ENCODE measurements at regions not wholly inside any gene's neighbourhood (a gene's known extent, or its start where the extent isn't known, plus 50 kb on each side); places are given as distances from the start of the nearest gene placed in this dataset.

DNA sequence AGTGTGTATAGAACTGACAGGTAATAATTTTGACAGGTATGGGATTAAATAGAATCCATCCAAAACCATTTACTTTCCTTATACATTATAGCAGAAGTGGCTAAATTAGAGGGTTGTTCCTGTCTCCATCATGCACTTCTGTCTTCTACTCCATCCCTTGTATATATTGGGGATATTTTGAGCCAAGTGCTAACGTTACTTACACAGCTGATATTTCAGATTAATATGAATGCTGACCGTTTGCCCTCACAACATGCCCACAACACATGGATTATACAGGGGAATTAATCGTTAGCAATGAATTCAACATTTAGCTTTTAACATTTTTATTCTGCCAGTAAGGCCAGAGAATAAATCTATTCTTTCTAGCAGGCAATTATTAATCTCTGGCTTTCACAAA lies 1125.0 kb upstream of the FAM98A start:
- CTCF ChIA-PET = no interaction called here
- Mint-ChIP-seq H3K36me3 (0 out of 2 replicates have a peak, but pooled peaks cover 3% of the 10 kb centered on the region), H3K4me1 (peaks cover 9% of the 10 kb centered on the region), H3K27me3 (ENCODE audit: low read depth) (no peaks in the 10 kb centered on the region), H3K4me3 (no peak overlapping the region), H3K9me3 (peaks cover 6% of the 10 kb centered on the region), H3K27ac (no peak overlapping the region)
- no peak for ATAC-seq
- POLR2A ChIA-PET = interaction anchor here (0.8 kb wide), 1 partner anchor 9 kb away, joined by 3 read pairs; no protein-coding TSS in a partner anchor
- TF ChIP-seq GTF2I (CRISPR knock-in tag; conservative IDR thresholded peaks at IDR 0.05) (no peak), JUN (CRISPR knock-in tag; IDR thresholded peaks at IDR 0.05) (no peak), ZNF263 (CRISPR knock-in tag; IDR thresholded peaks at IDR 0.05; ENCODE audit: low read depth) (no peak), SMAD3 (CRISPR knock-in tag; IDR thresholded peaks at IDR 0.05; ENCODE audit: borderline replicate concordance) (no peak)
- DNase-seq (ENCODE audit: low spot score) = no peak

DNA sequence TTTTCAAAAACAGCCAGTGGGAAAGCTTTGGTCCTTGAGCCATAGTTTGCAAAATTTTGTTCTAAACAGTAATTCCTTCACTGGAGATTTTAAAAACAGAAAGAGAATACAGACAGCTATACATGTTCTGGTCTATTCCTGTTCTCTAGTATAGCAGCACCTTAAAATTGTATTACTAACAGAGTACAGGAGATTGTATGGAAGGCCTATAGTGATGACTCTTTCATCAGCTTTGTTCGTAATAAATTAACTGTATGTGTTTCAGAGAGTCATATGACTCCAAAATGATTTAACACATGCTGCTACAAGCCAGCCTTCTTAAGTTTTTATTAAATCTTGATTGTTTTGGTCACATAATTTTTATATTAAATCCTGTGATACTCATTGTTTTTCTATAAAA lies 1124.6 kb upstream of the FAM98A start:
- Mint-ChIP-seq H3K4me1 (peaks cover 13% of the 10 kb centered on the region), H3K27me3 (ENCODE audit: low read depth) (no peaks in the 10 kb centered on the region), H3K4me3 (no peak overlapping the region), H3K9me3 (peaks cover 10% of the 10 kb centered on the region), H3K36me3 (0 out of 2 replicates have a peak, but pooled peaks cover 5% of the 10 kb centered on the region), H3K27ac (no peak overlapping the region)
- TF ChIP-seq GTF2I (CRISPR knock-in tag; conservative IDR thresholded peaks at IDR 0.05) (no peak), GABPB1 (CRISPR knock-in tag; IDR thresholded peaks at IDR 0.05) (no peak), EMX1 (CRISPR knock-in tag; IDR thresholded peaks at IDR 0.05) (no peak)
- ChIA-PET POLR2A (interaction anchor here (0.8 kb wide), 1 partner anchor 9 kb away, joined by 3 read pairs; no protein-coding TSS in a partner anchor), CTCF (no interaction called here)
- no peak for ATAC-seq
- DNase-seq (ENCODE audit: low spot score) = no peak

DNA sequence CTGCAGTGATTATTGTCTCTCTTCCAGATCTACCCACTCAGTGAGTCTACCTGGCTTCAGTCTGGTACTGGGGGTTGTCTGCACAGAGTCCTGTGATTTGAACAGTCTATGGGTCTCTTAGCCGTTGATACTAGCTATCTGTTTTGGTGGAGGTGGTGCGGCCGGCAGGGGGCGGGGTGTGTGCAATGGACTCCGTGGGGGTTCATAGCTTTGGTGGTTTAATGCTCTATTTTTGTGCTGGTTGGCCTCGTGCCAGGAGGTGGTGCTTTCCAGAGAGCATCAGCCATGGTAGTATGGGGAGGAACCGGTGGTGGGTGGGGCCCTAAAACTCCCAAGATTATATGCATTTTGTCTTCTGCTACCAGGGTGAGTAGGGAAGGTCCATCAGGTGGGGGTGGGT lies 1120.1 kb upstream of the FAM98A start:
- no peak overlapping the region for H3K27ac Mint-ChIP-seq
- POLR2A ChIA-PET = no interaction called here
- H3K36me3 Mint-ChIP-seq = peaks cover 9% of the 10 kb centered on the region

More for the DNA sequence above, 1120.1 kb upstream of the FAM98A start:
- CTCF ChIA-PET = interaction anchor here (0.6 kb wide), 1 partner anchor 191 kb away, joined by 4 read pairs; no protein-coding TSS in a partner anchor
- H3K9me3 Mint-ChIP-seq = peaks cover 34% of the 10 kb centered on the region
- H3K27me3 Mint-ChIP-seq (ENCODE audit: low read depth) = no peaks in the 10 kb centered on the region
- ATAC-seq = no peak
- H3K4me3 Mint-ChIP-seq = no peak overlapping the region
- peaks cover 23% of the 10 kb centered on the region for H3K4me1 Mint-ChIP-seq
- TF ChIP-seq PRDM15 (CRISPR knock-in tag; IDR thresholded peaks at IDR 0.05) (no peak), SMAD3 (CRISPR knock-in tag; IDR thresholded peaks at IDR 0.05; ENCODE audit: borderline replicate concordance) (no peak), IRF1 (CRISPR knock-in tag; IDR thresholded peaks at IDR 0.05) (no peak), ZNF263 (CRISPR knock-in tag; IDR thresholded peaks at IDR 0.05; ENCODE audit: low read depth) (no peak), CREB1 (CRISPR knock-in tag; IDR thresholded peaks at IDR 0.05) (no peak), ZMAT4 (CRISPR knock-in tag; IDR thresholded peaks at IDR 0.05) (no peak), ETV6 (CRISPR knock-in tag; IDR thresholded peaks at IDR 0.05) (no peak), MXD4 (CRISPR knock-in tag; IDR thresholded peaks at IDR 0.05; ENCODE audit: borderline replicate concordance) (no peak), FOXJ3 (CRISPR knock-in tag; IDR thresholded peaks at IDR 0.05; ENCODE audit: borderline replicate concordance) (no peak), ZNF396 (CRISPR knock-in tag; IDR thresholded peaks at IDR 0.05; ENCODE audit: borderline replicate concordance) (no peak), TEAD1 (CRISPR knock-in tag; IDR thresholded peaks at IDR 0.05) (no peak)
- TF ChIP-seq, protein P1, sequence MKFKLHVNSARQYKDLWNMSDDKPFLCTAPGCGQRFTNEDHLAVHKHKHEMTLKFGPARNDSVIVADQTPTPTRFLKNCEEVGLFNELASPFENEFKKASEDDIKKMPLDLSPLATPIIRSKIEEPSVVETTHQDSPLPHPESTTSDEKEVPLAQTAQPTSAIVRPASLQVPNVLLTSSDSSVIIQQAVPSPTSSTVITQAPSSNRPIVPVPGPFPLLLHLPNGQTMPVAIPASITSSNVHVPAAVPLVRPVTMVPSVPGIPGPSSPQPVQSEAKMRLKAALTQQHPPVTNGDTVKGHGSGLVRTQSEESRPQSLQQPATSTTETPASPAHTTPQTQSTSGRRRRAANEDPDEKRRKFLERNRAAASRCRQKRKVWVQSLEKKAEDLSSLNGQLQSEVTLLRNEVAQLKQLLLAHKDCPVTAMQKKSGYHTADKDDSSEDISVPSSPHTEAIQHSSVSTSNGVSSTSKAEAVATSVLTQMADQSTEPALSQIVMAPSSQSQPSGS (CRISPR knock-in tag; IDR thresholded peaks at IDR 0.05; ENCODE audit: borderline replicate concordance, low read depth) = no peak
- DNase-seq (ENCODE audit: low spot score) = no peak

Data from WTC11 (cell line).